CD4-positive, alpha-beta T cell treated with Interleukin-21 for 1 hour (primary cell): ENCODE measurements at regions not wholly inside any gene's neighbourhood (a gene's known extent, or its start where the extent isn't known, plus 50 kb on each side); places are given as distances from the start of the nearest gene placed in this dataset.

ENCODE experiments used
- DNase-seq: peaks from one replicate; pipeline ENCODE4 v3.0.0-alpha.2; 2020

DNA sequence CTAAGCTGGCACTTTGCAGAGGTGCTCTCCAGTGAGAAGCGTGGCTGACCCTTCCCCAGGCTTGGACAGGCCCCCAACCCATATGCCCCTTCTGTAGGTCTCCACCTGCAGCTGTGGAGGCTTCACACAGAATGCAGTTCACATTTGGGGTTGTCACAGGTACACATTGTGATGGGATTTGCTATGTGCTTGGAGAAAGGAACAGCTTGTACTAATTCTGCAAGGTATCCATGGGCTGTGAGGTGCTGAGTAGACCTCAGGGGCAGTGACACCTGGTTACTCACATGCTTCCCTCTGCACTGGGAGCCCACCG, 188.9 kb downstream of the CXCL12 start:
- DNase-seq, result no peak

DNA sequence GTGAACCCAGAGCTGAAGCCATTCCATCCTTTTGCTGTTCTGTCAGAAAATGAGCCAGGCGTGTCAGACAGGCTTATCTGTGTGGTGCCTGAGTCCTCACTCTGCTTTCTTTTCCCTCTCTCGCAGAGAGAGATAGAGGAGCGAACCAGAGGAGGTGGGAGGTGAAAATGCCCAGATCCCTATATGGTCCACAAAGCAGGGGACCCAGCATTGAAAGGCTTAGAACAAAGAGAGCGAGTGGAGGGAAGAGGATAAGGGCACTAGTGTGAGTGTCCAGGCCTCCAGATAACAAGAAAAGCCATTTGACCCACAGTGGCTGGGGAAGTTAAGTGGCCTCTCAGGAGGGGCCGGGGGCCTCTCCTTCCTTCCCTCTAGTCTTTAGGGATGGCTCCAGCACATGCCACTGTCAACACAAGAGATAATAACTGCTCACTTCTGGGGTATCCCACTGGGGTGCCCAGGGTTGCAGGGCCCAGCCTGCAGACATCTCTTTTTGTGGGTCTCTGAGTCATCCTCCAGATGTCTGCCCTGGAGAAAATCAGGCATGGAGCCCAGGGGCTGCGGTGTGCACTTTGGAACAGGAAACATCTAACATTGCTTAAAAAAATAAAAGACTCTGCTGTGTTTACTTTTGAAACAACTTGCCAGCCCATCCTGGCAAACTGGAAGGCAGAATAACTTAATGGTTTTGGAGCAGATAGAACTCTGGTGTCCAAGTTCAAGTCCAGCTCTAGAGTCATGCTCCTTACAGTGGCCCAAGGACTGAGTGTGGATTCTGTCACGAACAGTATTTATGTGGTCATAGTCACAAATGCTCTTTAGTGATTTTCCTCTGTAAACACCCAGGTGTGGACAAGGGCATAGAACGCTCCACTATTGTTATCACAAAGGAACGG, 189.5 kb downstream of the CXCL12 start:
- DNase-seq, result no peak

DNA sequence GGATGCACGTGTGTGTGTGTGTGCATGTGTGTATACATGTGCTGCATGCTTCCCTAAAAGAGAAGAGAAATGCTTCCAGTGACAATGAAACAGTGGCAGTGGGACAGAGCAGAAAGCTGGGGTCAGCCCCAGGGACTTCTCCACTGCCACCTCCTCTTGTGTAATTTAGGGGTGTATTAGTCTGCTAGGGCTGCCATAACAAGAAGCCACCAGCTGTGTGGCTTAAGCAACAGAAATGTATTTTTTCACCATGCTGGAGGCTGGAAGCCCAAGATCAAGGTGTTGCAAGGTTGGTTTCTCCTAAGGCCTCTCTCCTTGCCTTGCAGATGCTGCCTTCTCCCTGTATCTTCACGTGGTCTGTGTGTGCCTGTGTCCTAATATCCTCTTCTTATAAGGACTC, 190.5 kb downstream of the CXCL12 start:
- DNase-seq, result no peak

DNA sequence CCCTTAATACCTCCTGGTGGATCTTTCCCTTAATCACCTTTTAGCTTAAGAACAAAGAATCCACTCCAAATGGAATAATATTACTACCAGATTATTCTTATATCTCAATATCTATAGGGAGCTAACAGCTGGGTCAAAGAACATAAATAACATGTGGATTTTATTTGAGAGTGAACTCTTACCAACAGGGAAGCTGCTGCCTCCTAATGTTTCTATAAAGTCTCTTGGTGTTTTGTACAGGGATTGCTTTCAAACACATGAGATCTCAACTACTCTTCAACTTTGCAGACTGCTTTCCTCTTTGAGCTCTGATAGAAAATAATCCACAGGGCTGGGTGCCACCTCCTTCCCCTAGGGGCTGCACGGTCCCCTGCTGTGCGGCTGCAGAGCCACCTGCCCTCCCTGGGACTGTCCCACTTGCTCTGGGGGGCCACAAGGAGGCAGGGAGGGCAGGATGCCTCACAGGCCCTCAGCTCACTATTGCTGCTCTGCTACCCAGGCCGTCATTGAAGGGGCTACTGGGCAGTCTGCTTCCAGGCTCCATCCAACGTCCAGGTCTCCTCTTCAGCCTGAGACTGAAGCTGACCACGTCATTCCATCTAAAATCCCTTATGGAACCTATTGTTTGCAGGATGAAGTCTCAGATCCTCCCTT, 191.2 kb downstream of the CXCL12 start:
- no peak for DNase-seq

DNA sequence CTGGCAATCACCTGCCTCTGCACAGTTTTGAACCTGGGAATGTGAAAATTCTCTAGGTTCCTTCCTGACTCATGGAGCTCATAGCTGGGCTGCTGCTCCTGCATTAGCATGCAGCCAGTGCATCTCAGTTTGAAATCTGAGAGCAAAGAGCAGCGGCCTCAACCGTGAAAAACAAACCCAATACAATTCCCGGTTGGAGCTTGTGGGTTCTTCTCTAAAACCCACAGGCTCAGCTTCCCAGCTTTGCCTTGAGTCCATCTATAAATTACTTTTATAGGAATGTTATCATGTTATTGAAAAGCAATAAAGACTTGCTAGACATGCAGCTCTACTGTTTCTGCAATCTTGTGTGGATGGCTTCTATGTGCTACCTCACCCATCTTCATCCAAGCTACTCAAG, 191.7 kb downstream of the CXCL12 start:
- no peak for DNase-seq

DNA sequence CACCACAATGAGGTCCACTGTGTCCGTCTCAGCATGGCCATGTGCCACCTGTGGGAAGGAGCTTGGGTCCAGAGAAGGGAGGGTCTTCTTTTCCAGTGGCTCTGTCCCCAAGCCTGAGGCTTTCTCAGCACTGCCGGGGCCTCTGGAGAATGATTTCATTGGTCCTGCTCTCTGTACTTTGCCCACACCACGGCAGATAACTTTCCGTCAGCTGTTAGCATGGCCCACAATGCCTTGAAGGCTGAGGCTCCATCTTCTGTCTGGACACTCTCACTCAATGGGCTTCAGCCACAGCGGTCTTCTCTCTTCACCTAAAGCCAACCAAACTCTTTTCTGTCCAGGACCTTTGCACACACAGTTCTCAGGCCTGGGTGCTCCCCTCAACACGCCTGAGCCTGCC, 192.5 kb downstream of the CXCL12 start:
- DNase-seq, result no peak

DNA sequence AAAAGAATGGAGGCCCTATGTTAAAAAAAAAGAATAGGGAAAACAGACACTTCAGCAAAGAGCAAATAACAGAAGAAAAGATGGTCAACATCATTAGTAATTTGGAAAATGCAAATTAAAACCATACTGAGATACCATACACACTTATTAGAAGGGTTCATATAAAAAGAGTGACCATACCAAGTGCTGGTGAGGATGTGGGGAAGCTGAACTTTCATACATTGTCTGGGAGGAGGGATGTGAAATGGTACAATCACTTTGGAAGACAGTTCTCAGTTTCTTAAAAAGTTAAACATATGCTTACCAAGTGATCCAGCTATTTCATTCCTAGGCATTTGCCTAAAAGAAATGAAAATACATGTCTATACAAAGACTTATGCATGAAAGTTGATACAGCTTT, 194.4 kb downstream of the CXCL12 start:
- DNase-seq, result no peak

DNA sequence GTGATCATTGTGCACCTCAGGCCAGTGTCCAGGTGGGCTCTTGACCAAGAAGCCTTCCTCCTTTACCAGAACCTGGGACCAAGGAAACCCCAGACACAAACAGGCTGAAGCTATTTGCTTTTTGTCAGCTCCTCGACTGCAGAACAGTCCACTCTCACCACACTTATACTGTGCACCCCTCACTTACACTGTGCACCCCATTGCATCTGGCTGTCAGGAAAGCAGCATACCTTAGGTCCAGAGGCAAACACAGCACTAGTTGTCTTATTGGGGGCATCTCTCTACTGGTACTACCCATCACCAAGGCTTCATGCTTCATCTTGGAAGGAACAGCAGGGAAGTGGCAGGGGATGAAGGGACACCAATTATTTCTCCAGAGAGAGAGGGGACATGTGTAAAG, 198.1 kb downstream of the CXCL12 start:
- DNase-seq, result no peak

DNA sequence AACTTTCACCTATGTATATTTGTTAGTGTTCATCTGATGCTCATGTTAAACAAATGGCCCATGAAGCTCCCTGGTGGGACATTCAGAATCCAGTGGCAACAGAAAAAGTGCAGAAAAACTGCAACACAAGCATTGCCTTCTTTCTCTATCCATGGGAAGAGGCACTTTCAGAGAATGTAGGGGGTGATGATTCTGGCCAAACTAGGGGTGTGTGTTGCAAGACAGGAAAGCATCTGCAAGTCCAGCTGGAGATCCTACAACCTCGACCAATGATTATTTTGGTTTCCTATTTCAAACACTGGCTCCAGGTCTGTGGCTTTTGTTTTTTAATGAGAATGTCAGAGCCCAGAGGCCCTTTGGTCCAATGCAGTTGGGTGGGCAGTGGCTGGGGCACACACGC, 198.7 kb downstream of the CXCL12 start:
- no peak for DNase-seq

DNA sequence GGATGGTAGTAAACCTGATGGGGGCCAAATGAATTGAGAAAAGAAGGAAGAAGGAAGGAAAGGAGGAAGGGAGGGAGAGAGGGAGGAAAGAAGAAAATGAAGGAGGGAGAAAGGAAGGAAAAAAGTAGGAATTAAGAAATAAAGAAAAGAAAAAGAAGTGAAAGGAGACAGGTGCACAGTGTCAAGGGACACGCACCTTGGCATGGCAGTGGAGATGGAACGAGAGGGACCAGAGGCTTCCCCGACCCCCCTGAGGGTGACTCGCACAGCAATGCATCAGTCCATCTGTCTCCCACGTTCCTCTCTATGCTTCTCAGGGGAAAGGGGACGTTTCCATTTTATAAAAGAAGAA, 199.6 kb downstream of the CXCL12 start:
- no peak for DNase-seq

DNA sequence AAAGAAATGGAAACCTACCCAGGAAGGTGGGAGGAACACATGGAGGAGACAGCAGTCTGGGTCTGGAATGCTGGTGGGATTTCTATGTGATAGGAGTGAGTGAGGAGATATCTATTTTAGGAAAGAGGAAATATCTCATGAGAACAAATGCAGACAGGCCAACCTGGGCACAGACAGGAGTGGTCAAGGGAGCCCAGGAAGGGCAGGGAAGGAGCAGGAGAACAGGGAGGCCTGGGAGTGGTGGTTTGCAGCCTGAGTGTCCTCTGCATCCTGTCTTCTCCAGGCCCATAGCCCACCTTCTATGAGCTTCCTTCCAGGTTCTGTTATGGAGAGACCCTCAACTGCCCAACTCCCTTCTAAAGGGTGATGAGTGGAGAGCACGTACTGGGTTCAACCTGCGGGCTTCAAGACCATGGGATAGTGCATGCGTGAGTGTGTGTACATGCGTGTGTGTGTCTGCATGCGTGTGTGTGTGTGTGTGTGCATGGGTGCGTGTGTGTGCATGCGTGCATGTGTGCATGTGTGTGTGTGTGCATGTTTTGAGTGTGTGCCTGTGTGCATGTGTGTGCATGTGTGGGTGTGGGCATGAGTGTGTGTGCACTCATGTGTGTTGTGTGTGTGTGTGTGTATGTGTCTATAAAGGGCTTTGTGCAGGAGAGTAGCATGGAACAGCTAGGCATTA, 200.1 kb downstream of the CXCL12 start:
- DNase-seq, result no peak

DNA sequence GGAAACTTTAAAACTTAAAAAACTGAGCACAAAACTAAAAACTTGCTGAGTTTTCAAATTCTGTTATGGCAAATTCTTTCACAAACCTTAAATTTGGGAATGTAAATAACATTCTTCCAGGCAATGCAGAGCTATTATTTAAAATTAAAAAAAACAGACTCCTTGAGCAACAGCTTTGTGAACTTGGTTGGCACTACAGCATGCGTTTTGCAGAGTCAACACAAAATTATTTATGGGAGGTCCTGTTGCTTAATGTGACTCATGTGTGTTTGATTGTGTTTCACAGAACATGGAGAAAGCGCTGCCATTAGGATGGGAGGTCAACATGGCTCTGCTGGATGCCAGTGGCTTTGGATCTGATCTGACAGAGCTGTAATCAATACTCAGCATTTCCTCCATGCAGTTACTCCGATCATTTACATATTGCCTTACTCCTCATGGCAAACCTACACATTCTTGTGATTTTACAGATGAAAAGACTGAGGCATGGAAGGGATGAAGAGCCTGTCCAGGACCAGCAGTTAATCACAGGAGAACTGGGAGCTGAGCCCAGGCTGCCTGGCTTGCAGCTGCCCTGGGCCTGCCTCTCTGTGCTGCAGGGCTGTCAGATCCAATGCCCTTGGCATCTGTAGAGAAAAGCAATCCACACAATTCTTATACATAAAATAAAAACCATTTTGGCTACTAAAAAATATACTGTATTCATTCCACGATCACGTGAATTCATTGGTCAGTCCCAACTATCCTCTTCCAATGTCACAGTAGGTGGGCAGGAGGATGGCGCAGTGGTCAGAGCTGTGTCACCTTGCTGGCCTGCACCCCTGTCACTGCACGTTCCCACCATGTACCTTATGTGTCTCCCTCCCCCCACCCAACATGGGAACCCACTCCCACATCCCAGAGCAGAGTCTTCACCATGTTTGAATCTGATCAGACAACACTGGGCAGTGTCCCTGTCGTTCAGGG, 200.9 kb downstream of the CXCL12 start:
- no peak for DNase-seq

DNA sequence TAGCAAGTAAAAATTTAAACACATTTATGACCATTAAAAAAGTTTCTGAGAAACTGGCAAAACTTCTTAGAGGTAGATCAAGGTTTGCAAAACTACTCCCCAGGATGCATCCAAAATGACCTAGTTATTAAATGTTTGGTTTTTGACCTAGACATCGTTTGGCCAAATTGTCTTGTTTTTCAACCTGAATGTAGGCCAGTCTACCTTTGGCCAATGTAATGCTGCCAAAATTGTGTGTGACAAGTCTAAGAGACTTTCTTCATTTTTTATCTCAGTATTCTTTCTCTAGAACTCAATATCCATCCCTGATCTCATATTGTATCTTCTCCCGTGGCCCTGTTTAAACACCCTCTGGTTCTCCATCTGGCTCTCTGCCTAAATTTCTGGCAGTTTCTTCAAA, 202.0 kb downstream of the CXCL12 start:
- DNase-seq, result no peak

DNA sequence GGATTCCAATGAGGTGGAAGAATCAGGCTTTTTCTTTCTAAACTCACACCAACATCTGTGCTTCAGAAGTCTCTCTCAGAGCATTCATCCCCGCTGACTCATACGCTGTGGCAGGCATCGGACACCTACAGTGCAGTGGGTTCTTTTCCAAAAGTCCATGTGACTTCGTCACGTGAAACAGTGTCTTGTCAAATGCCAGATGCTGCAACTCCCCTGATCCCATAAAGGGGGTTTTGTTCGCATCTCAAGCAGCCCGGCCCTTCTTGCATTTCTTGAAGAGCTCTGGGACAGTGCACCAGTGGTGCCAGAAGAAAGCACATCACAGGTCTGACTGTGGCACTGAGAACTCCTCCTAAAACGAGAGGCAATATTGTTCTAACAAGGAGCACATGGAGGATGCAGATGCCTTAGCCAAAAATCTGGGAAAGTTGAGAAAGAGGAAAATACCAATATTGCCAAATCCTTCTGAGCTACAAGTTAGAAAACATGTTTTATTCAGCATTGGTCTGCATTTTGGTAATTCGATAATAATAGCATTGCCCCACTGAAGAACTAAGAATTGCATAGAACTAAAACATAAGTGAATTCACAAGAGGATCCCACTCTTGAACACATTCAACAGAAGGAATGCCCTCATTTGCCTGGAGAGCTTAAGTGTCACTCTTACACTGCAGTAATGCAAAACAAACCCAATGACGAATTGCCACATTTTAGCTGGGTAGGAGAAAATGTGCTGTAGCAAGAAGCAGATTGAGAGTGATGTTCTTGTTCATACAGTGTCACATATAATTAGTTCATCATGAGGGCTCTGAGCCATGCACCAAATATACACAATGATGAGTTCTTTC, 204.4 kb downstream of the CXCL12 start:
- DNase-seq, result no peak

DNA sequence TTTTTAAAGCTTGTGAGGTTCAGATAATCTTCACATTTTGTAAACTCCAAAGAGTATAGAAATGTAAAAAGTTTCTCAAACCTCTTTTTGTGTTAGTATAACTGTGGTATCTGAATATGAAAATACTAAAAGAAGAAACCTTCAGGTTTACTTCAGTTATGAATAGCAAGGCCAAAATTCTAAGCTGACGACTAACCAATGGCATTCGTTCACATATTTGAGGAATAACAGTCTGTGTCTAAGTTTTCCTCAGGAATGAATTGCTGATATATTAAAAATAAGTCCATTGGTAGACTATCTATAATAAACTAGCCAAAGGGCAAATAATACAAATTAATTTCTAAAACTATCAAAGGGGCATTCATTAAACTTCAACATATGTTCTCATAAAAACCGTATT, 206.0 kb downstream of the CXCL12 start:
- no peak for DNase-seq

DNA sequence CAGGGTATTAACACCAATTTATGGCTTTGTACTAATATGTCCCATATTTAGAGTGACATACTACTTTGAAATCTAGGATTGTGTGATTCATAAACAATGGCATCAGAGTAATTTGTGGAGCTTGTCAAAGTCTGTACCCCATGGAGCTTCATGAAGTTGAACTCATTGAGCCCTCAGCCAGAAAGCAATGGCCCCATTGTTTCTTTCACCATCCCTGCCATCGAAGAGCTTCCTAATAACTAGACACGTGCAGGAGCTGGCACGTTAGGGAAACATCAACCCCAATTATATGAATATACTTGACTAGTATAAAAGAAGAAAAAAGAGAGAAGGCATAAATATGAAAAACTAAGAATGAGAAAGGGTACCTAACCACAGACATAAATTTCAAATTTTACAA, 206.6 kb downstream of the CXCL12 start:
- DNase-seq, result no peak

DNA sequence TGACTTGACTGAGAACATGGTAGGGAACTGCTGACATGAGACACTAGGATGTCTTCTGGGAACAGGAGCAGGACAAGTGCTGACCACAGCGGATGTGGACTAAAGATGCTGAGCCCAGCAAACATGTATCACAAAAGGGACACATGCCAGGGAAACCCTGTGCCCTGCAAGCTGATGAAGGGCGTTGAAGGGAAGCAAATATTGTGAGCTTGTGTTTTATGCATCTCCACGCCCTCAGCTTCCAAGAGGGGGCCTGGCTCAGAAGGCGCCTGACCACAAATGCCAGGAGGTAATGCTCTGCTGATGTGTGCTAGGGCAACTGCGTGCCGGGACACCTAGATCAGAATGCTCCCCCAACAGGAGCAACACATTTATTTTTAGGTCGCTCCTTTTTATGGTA, 207.3 kb downstream of the CXCL12 start:
- no peak for DNase-seq

DNA sequence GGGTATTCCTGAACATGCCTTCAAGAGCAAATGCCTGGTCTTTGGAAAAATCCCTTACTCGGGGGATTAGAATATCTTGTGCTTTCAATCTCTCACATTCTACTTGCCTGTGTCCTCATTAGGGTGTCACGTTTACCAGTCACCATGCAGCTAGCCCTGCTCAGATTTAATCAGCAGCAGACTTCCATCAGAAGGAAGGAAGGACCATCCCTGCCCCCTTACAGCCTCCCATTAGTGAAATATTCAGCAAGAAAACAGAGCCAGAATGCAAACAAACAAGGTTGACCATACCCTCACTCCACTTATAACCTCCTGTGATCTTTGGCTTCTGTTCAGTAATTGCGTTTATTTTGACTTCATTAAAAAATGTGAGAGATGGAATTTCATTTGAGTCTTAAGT, 208.6 kb downstream of the CXCL12 start:
- DNase-seq, result no peak

DNA sequence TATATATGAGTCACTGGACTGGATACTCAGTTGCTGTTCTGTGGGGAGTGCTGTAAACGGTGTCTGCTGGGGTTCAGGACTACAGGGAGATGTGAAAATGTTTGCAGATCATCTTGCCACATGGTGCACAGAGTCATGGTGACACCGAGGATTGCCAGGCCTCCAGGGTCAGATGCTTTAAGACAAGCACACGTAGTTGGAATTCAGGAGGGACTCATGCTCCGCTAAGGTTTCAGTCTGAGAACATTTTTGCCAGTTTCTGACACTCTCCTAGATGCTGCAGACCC, 211.3 kb downstream of the CXCL12 start:
- DNase-seq, result no peak

DNA sequence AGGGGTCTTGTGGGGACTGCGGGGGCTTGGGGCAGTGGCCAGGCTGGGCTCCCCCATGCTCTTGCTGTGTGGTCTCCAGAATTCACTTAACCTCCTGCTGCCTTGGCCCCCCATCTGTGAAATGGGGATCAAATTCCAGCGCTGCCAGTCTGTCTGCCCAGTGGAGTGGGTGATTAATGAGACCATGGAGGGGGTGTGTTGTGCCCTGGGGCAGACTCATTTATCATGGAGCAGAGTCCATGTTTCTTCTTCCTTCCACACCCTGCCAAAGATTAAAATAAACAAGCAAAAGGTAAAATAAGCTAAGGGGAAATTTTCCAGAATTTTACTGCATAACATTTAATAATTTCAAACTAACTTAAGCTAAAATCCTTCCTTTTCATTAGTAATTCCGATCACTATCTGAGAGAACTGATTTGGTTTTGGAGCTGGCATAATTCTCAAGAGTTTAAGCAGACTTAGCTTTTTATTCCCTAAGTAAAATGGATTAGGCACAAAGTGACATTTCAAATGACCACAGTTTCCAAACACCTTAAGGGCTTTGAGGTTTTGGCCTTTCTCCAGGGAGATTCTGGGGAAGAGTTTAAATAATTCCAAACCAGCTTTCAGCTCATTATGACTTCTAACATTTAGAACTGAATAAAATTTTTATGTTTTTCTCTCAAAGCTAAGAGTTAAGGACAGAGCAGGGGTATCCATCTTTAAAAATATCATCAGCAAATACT, 211.9 kb downstream of the CXCL12 start:
- no peak for DNase-seq

DNA sequence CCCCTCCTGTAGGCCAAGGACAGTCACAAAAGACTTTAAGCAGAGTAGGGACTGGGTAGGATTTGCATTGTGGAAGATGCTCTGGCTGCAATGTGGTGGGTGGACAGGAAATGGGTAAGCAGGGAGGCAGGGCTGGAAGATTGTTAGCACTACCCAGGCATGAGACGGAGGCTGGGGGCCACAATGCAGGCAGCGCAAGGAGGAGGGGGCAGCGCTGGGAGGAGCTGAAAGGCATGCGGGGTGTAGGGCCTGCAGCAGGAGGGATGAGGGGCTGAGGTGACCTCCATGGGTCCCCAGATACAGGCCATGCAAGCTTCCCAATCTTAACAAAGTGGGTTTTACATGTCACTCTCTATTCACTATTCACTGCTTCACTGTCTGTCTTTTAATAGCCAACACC, 213.1 kb downstream of the CXCL12 start:
- no peak for DNase-seq

DNA sequence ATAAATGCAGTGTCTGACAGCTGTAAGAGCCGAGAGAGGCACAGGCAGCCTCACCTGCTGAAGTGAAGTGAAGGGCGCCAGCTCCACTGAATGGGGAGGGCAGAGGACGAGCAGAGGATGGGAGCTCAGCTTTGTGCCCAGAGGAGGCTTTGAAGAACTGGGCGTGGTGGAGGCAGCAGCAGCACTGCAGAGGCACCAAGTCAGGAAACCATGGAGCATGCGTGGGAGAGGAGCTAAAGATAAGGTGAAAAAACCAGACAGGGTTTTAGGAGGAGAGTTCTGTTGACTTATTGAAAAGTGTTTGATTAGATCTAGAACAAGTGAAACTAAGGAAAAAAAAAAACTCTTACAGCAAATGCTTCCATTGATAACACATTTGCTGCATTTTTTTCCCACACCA, 216.4 kb downstream of the CXCL12 start:
- no peak for DNase-seq
